Activated naive CD4-positive, alpha-beta T cell treated with anti-CD3 and anti-CD28 coated beads for 36 hours (primary cell): ENCODE measurements at regions not wholly inside any gene's neighbourhood (a gene's known extent, or its start where the extent isn't known, plus 50 kb on each side); places are given as distances from the start of the nearest gene placed in this dataset.
"Not testable (repeated sequence)": the region's sequence is repeated elsewhere in the genome, so short reads cannot be mapped to it uniquely, and the experiment has no call there.

Experiments
- CTCF ChIA-PET: fragments of 350-600 bp; sonication (Branson Sonifier 250); formaldehyde crosslinking; loops from one replicate; lab custom pipeline; 2021; ENCODE audit warnings: antibody characterized with exemption; lab: Charles Lee
- DNase-seq: peaks from one replicate; pipeline ENCODE4 v3.0.0-alpha.2; 2020
- H3K27ac Mint-ChIP-seq: one replicate; pipeline ENCODE4 v1.8.0; 2021; ENCODE audit warnings: mild to moderate bottlenecking, mixed read lengths
- H3K27me3 Mint-ChIP-seq: one replicate; pipeline ENCODE4 v1.8.0; 2021; ENCODE audit warnings: low read depth, mixed read lengths
- H3K36me3 Mint-ChIP-seq: one replicate; pipeline ENCODE4 v1.8.0; 2021; ENCODE audit warnings: low read depth, mixed read lengths
- H3K4me1 Mint-ChIP-seq: one replicate; pipeline ENCODE4 v1.8.0; 2021; ENCODE audit warnings: low read depth, mixed read lengths
- H3K4me3 Mint-ChIP-seq: one replicate; pipeline ENCODE4 v1.8.0; 2021; ENCODE audit warnings: mild to moderate bottlenecking, moderate library complexity, mixed read lengths
- H3K9me3 Mint-ChIP-seq: one replicate; pipeline ENCODE4 v1.8.0; 2021; ENCODE audit warnings: mixed read lengths
- intact Hi-C: fragments of 100-400 bp; cut with micrococcal nuclease; formaldehyde crosslinking; loops from one replicate; pipeline ENCODE4 v1.15.1; 2023

DNA sequence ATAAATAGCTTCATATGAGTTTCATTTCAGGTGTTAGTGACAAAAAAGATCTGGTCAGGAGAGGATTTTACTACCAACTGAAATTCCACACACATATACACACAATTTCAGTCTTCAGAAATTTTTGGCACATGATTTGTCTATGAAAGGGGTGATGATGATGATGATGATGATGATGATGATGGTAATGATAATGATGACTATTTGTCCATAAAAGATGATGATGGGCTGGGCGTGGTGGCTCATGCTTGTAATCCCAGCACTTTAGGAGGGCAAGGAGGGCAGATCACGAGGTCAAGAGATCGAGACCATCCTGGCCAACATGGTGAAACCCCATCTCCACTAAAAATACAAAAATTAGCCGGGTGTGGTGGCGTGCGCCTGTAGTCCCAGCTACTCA is 288.2 kb downstream of the ANXA1 start:
- H3K4me3 Mint-ChIP-seq, CTCF ChIA-PET, DNase-seq, H3K27me3 Mint-ChIP-seq, H3K27ac Mint-ChIP-seq, H3K36me3 Mint-ChIP-seq, H3K4me1 Mint-ChIP-seq, intact Hi-C loops, H3K9me3 Mint-ChIP-seq: not testable (repeated sequence)

DNA sequence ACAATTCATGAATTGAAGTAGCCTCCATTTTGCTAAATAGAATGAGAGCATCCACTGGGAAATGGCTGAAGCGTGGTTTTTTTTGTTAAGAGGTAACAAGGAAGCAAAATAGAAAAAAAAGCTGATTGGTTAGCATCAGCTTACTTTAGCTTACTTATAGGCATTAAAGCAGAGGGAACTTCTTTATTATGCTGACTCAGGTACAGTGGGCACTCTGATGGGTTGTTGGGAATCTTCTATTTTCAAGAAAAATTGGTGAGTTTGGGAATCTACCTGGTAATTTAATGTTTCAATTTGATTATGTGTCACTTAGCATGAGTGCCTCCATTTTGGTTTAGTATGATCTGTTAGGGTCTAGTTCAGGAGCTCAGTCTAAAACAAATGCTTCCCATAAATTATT is 289.6 kb downstream of the ANXA1 start:
- no peak overlapping the region for H3K4me3 Mint-ChIP-seq
- H3K36me3 Mint-ChIP-seq, result no peaks in the 10 kb centered on the region

DNA sequence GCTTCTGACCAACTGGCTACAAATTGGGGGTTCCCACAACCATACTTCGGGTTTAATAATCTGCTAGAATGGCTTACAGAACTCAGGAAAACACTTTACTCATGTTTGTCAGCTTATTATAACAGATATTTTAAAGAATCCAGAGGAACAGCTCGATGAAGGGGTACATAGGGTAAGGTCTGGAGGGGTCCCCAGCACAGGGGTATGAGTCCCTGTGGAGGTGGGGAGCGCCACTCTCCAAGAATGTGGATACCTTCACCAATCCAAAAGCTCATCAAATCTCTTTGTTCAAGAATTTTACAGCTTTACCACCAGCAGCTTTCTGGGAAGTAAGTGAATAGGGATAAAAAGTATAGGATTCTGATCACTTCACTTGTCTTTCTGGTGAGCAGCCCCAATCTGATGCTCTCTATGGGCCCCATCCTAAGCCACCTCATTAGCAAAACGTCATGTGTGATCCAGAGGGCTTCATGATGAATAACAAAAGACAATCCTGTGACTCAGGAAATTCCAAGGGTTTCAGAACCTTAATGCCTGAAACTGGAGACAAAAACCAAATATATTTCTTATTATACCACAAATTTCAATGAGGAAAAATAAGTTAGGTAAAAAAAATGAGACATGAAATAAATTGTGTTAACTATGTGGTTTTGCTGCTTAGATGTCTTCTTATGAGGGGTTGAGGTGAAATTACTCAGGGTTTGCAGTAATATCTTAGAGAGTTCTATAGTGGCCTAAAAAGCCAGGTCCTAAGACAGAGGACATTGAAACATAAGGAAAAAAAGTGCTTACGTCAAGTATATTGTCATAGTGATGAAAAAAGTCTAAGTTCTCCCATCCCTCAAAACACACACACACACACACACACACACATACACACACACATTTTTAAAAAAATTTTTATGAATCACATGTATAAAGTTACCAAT is 290.5 kb downstream of the ANXA1 start:
- H3K9me3 Mint-ChIP-seq, result no peaks in the 10 kb centered on the region
- CTCF ChIA-PET, result no interaction called here
- H3K36me3 Mint-ChIP-seq, result no peaks in the 10 kb centered on the region
- no peaks in the 10 kb centered on the region for H3K27me3 Mint-ChIP-seq
- no peaks in the 10 kb centered on the region for H3K4me1 Mint-ChIP-seq
- no peak overlapping the region for H3K27ac Mint-ChIP-seq
- no peak overlapping the region for H3K4me3 Mint-ChIP-seq
- intact Hi-C loops, result no loop called here
- DNase-seq, result no peak

More for the DNA sequence above, 289.6 kb downstream of the ANXA1 start:
- intact Hi-C loops, result no loop called here
- Mint-ChIP-seq H3K27ac (no peak overlapping the region), H3K4me1 (no peaks in the 10 kb centered on the region), H3K9me3 (no peaks in the 10 kb centered on the region), H3K27me3 (no peaks in the 10 kb centered on the region)
- DNase-seq, result no peak
- CTCF ChIA-PET, result no interaction called here

DNA sequence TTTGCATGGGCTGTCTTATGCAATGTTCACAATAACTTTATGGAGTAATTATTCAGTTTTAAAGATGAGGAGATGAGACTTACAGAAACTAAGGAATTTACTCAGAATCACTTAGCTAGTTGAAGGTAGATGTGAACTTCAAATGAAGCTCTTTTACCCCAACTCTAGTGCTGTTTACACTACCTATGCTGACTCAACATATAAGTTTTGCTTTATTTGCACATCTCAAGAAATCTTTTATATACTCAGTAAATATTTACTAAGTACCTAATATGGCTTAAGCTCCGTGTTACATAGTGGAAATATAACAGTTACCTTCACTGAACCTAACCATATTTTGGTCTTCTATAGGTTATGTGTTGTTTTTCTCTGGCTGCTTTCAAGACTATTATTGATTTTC is 293.2 kb downstream of the ANXA1 start:
- intact Hi-C loops, result no loop called here
- no peaks in the 10 kb centered on the region for H3K9me3 Mint-ChIP-seq
- H3K4me1 Mint-ChIP-seq, result no peaks in the 10 kb centered on the region
- H3K36me3 Mint-ChIP-seq, result no peaks in the 10 kb centered on the region
- no peaks in the 10 kb centered on the region for H3K27me3 Mint-ChIP-seq
- DNase-seq, result no peak
- H3K27ac Mint-ChIP-seq, result no peak overlapping the region
- H3K4me3 Mint-ChIP-seq, result no peak overlapping the region
- CTCF ChIA-PET, result no interaction called here

DNA sequence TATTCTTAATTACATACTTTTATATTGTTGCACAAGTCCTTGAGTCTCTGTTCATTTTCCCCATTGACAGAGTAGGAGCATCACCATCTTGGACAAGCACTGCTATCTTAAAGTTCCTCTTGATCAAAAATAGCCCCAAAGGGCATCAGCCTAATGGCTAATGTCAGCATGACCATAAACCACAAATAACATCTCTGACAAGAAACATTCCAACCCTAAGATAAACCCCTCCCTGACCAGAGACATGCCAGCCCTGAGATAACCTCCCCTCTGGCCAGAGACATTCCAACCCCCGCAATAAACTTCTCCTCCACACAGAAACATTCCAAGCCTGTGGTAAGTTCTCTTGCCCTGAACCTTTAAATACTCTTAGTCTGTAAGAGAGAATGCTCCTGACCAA is 293.7 kb downstream of the ANXA1 start:
- H3K36me3 Mint-ChIP-seq, H3K4me1 Mint-ChIP-seq, H3K27ac Mint-ChIP-seq, H3K4me3 Mint-ChIP-seq, CTCF ChIA-PET, DNase-seq, H3K27me3 Mint-ChIP-seq, H3K9me3 Mint-ChIP-seq, intact Hi-C loops: not testable (repeated sequence)

DNA sequence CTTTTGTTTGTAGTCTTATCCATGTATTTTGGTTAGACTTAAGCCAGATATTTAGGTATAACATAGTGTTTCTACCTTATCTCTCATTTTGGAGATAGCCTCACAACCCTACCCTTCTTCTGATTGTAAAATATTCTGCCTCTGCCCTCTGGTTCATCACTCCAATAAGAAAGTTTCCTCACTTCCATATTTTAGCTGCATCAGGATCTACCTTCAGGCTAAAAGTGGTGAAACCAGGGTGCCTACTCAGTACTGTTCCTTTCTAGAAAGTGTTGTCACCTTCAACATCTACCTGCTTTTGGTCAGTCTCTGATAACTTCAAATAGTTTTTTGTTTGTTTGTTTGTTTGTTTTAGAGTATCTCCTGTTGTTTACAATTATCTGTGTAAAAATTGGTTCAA is 294.6 kb downstream of the ANXA1 start:
- H3K9me3 Mint-ChIP-seq, result no peaks in the 10 kb centered on the region
- H3K36me3 Mint-ChIP-seq, result no peaks in the 10 kb centered on the region
- H3K27ac Mint-ChIP-seq, result no peak overlapping the region
- H3K27me3 Mint-ChIP-seq, result no peaks in the 10 kb centered on the region
- CTCF ChIA-PET, result no interaction called here
- intact Hi-C loops, result no loop called here
- no peak for DNase-seq
- no peaks in the 10 kb centered on the region for H3K4me1 Mint-ChIP-seq
- H3K4me3 Mint-ChIP-seq, result no peak overlapping the region

DNA sequence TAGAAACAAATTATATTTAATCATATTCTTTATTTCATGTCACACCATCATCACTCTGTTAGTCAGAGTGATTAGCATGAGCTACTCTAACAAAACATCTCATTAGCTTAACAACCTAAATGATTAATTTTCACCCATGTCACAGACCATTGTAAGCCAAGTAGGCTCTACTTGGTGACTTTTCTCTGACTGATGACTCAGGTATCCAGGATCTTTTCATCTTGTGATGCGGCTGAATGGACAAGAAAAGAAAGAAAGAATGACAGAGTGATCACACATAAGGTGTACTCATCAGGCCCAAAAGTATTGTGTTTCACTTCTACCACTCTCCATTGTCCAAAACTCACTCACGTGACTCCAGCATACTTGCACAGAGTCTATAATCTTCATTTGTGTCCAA is 299.3 kb downstream of the ANXA1 start:
- Mint-ChIP-seq H3K4me3 (no peak overlapping the region), H3K36me3 (no peaks in the 10 kb centered on the region), H3K27me3 (no peaks in the 10 kb centered on the region), H3K4me1 (no peaks in the 10 kb centered on the region), H3K27ac (no peak overlapping the region), H3K9me3 (no peaks in the 10 kb centered on the region)
- DNase-seq, result no peak
- CTCF ChIA-PET, result no interaction called here
- intact Hi-C loops, result no loop called here

DNA sequence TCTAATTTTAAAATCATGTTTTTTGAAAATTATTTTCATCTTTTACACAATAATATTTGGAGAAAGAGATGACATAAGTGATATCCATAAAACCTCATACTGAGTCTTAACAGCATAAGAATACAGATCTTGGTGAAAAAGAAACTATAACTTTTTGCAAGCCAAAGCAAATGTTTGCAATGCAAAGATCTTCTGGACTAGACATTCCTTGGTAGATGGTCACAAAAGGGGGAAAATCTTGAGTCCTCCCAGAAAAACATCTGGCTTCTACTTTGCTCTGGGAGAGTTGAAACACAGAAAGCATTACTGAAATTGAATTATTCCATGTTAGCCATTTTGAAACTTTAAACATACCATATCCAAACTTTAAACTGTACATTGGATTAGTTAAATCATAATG is 308.2 kb downstream of the ANXA1 start:
- no peak overlapping the region for H3K4me3 Mint-ChIP-seq
- no peaks in the 10 kb centered on the region for H3K4me1 Mint-ChIP-seq
- intact Hi-C loops, result no loop called here
- no peaks in the 10 kb centered on the region for H3K9me3 Mint-ChIP-seq
- H3K27me3 Mint-ChIP-seq, result no peaks in the 10 kb centered on the region
- no peak overlapping the region for H3K27ac Mint-ChIP-seq
- no peak for DNase-seq
- H3K36me3 Mint-ChIP-seq, result no peaks in the 10 kb centered on the region
- CTCF ChIA-PET, result interaction anchor here (0.7 kb wide), 1 partner anchor 35 kb away, joined by 3 read pairs; no protein-coding TSS in a partner anchor

DNA sequence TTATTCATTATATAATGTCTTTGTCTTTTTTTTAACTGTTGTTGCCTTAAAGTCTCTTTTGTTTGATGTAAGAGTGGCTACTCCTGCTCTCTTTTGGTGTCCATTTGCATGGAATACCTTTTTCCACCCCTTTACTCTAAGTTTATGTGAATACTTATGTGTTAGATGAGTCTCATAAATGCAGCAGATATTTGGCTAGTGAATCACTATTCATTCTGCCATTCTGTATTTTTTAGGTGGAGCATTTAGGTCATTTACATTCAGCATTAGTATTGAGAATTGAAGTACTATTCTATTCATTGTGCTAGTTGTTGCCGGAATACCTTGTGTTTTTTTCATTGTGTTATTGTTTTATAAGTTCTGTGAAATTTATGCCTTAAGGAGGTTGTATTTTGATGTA is 317.1 kb downstream of the ANXA1 start:
- no peaks in the 10 kb centered on the region for H3K36me3 Mint-ChIP-seq
- no peaks in the 10 kb centered on the region for H3K4me1 Mint-ChIP-seq
- CTCF ChIA-PET, result no interaction called here
- no peaks in the 10 kb centered on the region for H3K27me3 Mint-ChIP-seq
- intact Hi-C loops, result no loop called here
- no peak overlapping the region for H3K27ac Mint-ChIP-seq
- no peaks in the 10 kb centered on the region for H3K9me3 Mint-ChIP-seq
- no peak for DNase-seq
- no peak overlapping the region for H3K4me3 Mint-ChIP-seq

DNA sequence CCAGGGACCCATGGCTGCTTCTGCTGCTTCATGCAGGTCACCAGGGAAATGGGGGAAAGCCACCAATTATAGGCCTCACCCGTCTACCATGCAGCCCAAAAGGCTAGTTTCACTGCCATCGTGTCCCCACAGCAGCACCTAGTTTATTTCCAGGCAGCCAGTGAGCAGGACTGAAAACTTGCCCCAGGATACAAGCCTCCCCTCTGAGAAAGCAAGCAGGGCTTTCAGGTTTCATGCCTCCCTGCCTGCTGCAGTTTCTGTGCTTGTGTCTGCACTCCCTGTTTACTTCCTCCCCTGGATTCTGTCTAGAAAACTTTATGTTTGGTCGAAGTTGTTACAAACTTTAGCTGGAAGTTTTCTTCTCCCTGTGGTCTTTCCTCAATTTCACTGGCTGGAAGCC is 319.1 kb downstream of the ANXA1 start:
- intact Hi-C loops, result no loop called here
- Mint-ChIP-seq H3K36me3 (no peaks in the 10 kb centered on the region), H3K27me3 (no peaks in the 10 kb centered on the region), H3K27ac (no peak overlapping the region), H3K4me1 (no peaks in the 10 kb centered on the region), H3K9me3 (no peaks in the 10 kb centered on the region), H3K4me3 (no peak overlapping the region)
- DNase-seq, result no peak
- CTCF ChIA-PET, result no interaction called here

DNA sequence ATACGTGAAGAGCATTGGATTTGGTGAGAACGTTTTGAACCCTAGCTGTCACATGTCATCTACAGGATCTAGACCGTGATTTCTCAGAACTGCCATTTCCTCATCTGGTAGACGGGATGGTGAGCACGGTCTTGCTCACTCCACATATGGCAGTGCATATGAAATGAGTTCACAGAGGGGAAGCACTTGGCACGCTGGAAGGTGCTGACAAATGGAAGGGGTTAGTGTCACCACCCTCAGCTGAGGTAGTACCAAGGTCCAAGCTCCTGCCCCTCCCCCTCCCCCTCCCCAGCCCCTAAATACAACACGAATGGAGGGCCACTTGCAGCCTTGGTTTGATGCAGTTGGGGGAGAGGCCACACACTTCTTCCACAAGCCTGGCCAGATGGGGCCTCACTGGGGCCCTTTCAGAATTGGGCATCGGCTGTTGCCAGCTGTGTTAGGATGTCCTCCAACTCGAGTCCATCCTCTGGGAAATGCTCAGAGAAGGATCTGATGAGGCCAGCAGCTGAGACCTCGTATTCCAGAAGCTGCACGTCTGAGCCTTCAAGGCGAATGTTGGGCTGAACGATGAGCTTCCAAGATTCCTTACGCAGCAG is 322.4 kb downstream of the ANXA1 start:
- no peak overlapping the region for H3K27ac Mint-ChIP-seq
- CTCF ChIA-PET, result interaction anchor here (0.6 kb wide), 1 partner anchor 1458 kb away, joined by 3 read pairs; no protein-coding TSS in a partner anchor
- no peak for DNase-seq
- H3K4me1 Mint-ChIP-seq, result no peaks in the 10 kb centered on the region
- intact Hi-C loops, result no loop called here
- no peaks in the 10 kb centered on the region for H3K9me3 Mint-ChIP-seq
- H3K4me3 Mint-ChIP-seq, result no peak overlapping the region
- H3K36me3 Mint-ChIP-seq, result no peaks in the 10 kb centered on the region
- H3K27me3 Mint-ChIP-seq, result no peaks in the 10 kb centered on the region

DNA sequence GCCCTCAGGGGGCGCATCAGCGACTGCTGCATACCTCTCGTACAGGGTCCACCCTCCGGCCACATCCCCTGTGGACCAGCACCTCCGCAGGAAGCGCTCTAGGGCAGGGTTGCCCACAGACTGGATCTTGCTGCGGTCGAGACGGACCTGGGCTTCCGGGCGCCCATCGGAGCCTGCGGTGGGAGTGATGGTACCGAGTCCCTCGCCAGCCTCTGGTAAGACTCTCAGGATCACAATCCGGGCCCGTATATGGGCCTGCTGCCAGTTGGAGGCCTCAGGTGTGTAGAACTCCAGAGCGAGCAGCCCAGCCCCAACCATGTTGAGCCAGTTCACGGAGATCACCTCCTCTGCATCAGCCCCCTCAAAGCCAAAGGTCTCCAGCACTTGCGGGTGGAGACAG is 323.0 kb downstream of the ANXA1 start:
- Mint-ChIP-seq H3K36me3 (no peaks in the 10 kb centered on the region), H3K4me1 (no peaks in the 10 kb centered on the region), H3K9me3 (no peaks in the 10 kb centered on the region), H3K27me3 (no peaks in the 10 kb centered on the region), H3K27ac (no peak overlapping the region), H3K4me3 (no peak overlapping the region)
- CTCF ChIA-PET, result interaction anchor here (0.6 kb wide), 2 partner anchors 13 to 1458 kb away, joined by 3 read pairs; no protein-coding TSS in a partner anchor
- DNase-seq, result no peak
- intact Hi-C loops, result no loop called here

DNA sequence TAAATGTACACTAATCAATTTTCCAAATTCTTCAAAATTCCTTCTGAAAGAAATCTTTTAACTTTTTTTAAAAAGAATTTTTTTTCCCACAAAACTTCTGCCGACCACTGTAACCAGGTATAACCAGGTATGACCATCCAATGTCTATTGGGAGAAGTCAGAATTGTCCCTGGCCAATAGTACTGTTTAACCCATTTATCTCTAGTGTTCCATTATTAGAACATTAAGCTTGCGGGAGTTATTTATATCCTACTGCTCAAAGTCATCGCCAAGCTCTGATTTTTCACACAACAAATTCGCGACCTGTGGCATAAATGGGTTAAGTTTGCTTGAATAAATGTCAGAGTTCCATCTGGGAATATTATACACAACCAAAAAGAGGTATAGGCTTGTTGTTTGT is 343.2 kb downstream of the ANXA1 start:
- H3K27me3 Mint-ChIP-seq, result no peaks in the 10 kb centered on the region
- H3K9me3 Mint-ChIP-seq, result peaks cover 18% of the 10 kb centered on the region
- no peaks in the 10 kb centered on the region for H3K4me1 Mint-ChIP-seq
- CTCF ChIA-PET, result interaction anchor here (0.6 kb wide), 1 partner anchor 35 kb away, joined by 3 read pairs; no protein-coding TSS in a partner anchor
- no peaks in the 10 kb centered on the region for H3K36me3 Mint-ChIP-seq
- intact Hi-C loops, result no loop called here
- H3K4me3 Mint-ChIP-seq, result no peak overlapping the region
- no peak for DNase-seq
- no peak overlapping the region for H3K27ac Mint-ChIP-seq
